ENCODE measurements at regions not wholly inside any gene's neighbourhood (a gene's known extent, or its start where the extent isn't known, plus 50 kb on each side); places are given as distances from the start of the nearest gene placed in this dataset.
A peak's percentile ranks its signal among the peaks of the same experiment; 100 is the strongest.

- TF ChIP-seq CTCF (IDR thresholded peaks at IDR 0.05): no peak
- Histone ChIP-seq H3K4me1 (no peaks in the 10 kb centered on the region), H3K27ac (no peak overlapping the region), H3K36me3 (no peaks in the 10 kb centered on the region), H3K27me3 (no peaks in the 10 kb centered on the region), H3K9me3 (no peaks in the 10 kb centered on the region), H3K4me3 (no peak overlapping the region)
- DNase-seq (no peak), FAIRE-seq (no peak), ATAC-seq (no peak)
- intact Hi-C loops (cut with DNase I): no loop called here
- 73 to 83% methylated on average over 7 of the region's 7 CpGs for WGBS, 2 donors
Measured at GRCh38 chr13:110028838-110029621, 242.6 kb upstream of the IRS2 start.

GRCh38 chr13:110028311-110028710, 241.9 kb upstream of the IRS2 start:
- TF ChIP-seq CTCF (IDR thresholded peaks at IDR 0.05): no peak
- ATAC-seq (no peak), DNase-seq (no peak), FAIRE-seq (no peak)
- H3K4me3 ChIP-seq: no peak overlapping the region
- no peaks in the 10 kb centered on the region for H3K4me1 ChIP-seq
- WGBS, 2 donors: 63 to 71% methylated on average over 4 of the region's 4 CpGs
- H3K27me3 ChIP-seq: no peaks in the 10 kb centered on the region
- no peak overlapping the region for H3K27ac ChIP-seq
- no peaks in the 10 kb centered on the region for H3K36me3 ChIP-seq
- intact Hi-C loops (cut with DNase I): no loop called here
- no peaks in the 10 kb centered on the region for H3K9me3 ChIP-seq

GRCh38 chr13:110027470-110028240, 241.3 kb upstream of the IRS2 start:
- no peak for TF ChIP-seq CTCF (IDR thresholded peaks at IDR 0.05)
- Histone ChIP-seq H3K4me1 (no peaks in the 10 kb centered on the region), H3K27ac (no peak overlapping the region), H3K4me3 (no peak overlapping the region), H3K9me3 (no peaks in the 10 kb centered on the region), H3K36me3 (no peaks in the 10 kb centered on the region), H3K27me3 (no peaks in the 10 kb centered on the region)
- 69 to 78% methylated on average over 8 of the region's 8 CpGs for WGBS, 2 donors
- ATAC-seq: no peak
- DNase-seq: no peak
- no peak for FAIRE-seq
- intact Hi-C loops (cut with DNase I): no loop called here

GRCh38 chr13:110024645-110024980, 238.2 kb upstream of the IRS2 start:
- Histone ChIP-seq H3K36me3 (no peaks in the 10 kb centered on the region), H3K9me3 (no peaks in the 10 kb centered on the region), H3K4me3 (no peak overlapping the region), H3K27ac (peak overlapping the region in 1 of 4 donors; percentile 17), H3K27me3 (no peaks in the 10 kb centered on the region), H3K4me1 (no peaks in the 10 kb centered on the region)
- WGBS, 2 donors: 0% methylated on average over 1 of the region's 1 CpG
- FAIRE-seq: no peak
- TF ChIP-seq CTCF (IDR thresholded peaks at IDR 0.05): no peak
- intact Hi-C loops (cut with DNase I): no loop called here
- no peak for DNase-seq
- ATAC-seq: no peak

Data from pancreas (tissue), 10 donors.